GM12865 (cell line): ENCODE measurements at regions not wholly inside any gene's neighbourhood (a gene's known extent, or its start where the extent isn't known, plus 50 kb on each side); places are given as distances from the start of the nearest gene placed in this dataset.

ENCODE experiments used
- DNase-seq: peaks from one replicate; pipeline ENCODE4 v3.0.0; 2010; ENCODE audit warnings: low read depth
- H3K4me3 ChIP-seq: 2 replicates; pipeline ENCODE4 v1.5.1; 2011; ENCODE audit warnings: mild to moderate bottlenecking, low read depth, low read length, control low read depth
- TF ChIP-seq, protein P1 (sequence below): IDR thresholded peaks from 2 replicates; pipeline ENCODE4 v1.5.1; 2011; ENCODE audit warnings: low read length, control low read depth, low read depth, inconsistent platforms; ENCODE audit not compliant: insufficient read depth; ENCODE audit errors: missing control alignments

- no peak for DNase-seq
- H3K4me3 ChIP-seq, result no peak overlapping the region
- TF ChIP-seq, protein P1, sequence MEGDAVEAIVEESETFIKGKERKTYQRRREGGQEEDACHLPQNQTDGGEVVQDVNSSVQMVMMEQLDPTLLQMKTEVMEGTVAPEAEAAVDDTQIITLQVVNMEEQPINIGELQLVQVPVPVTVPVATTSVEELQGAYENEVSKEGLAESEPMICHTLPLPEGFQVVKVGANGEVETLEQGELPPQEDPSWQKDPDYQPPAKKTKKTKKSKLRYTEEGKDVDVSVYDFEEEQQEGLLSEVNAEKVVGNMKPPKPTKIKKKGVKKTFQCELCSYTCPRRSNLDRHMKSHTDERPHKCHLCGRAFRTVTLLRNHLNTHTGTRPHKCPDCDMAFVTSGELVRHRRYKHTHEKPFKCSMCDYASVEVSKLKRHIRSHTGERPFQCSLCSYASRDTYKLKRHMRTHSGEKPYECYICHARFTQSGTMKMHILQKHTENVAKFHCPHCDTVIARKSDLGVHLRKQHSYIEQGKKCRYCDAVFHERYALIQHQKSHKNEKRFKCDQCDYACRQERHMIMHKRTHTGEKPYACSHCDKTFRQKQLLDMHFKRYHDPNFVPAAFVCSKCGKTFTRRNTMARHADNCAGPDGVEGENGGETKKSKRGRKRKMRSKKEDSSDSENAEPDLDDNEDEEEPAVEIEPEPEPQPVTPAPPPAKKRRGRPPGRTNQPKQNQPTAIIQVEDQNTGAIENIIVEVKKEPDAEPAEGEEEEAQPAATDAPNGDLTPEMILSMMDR, result no peak
These were observed 1962.3 kb downstream of the EFNA5 start for GRCh38 chr5:105708442-105708841.

- no peak for DNase-seq
- TF ChIP-seq, protein P1, result no peak
These were observed 1968.4 kb downstream of the EFNA5 start for GRCh38 chr5:105702323-105702722.

GRCh38 chr5:105696440-105696839, 1974.3 kb downstream of the EFNA5 start:
- DNase-seq, result no peak
- TF ChIP-seq, protein P1, result no peak
- H3K4me3 ChIP-seq, result no peak overlapping the region

More at GRCh38 chr5:105702323-105702722, 1968.4 kb downstream of the EFNA5 start:
- H3K4me3 ChIP-seq, result no peak overlapping the region

GRCh38 chr5:105695941-105696340, 1974.8 kb downstream of the EFNA5 start:
- DNase-seq, result no peak
- no peak overlapping the region for H3K4me3 ChIP-seq
- TF ChIP-seq, protein P1, result no peak

DNA sequence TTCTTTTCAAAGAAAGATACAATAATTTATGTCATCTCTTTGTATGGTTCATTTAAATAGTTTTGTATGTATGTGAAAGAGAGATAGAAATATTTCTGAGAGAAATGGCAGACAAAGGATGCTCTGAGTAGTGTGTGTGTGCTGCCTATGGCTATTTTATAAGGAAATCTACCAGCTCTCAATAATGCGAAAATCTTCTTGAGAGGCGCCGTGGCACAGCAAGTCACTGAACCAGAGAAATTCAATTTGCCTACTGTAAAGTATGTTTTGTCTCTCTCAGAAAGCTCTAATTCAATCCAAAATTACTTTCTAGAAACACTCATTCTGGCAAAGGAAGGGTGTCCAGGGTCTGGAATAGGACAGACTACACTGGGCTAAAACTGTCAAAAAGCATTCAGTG, 1981.1 kb downstream of the EFNA5 start:
- DNase-seq, result no peak
- H3K4me3 ChIP-seq, result no peak overlapping the region
- TF ChIP-seq, protein P1, result no peak

- no peak for DNase-seq
- H3K4me3 ChIP-seq, result no peak overlapping the region
- TF ChIP-seq, protein P1, result no peak
These were observed 1982.4 kb downstream of the EFNA5 start for GRCh38 chr5:105688227-105688792.

GRCh38 chr5:105687493-105687892, 1983.2 kb downstream of the EFNA5 start:
- DNase-seq, result no peak
- TF ChIP-seq, protein P1, result no peak
- no peak overlapping the region for H3K4me3 ChIP-seq
